ENCODE measurements at regions not wholly inside any gene's neighbourhood (a gene's known extent, or its start where the extent isn't known, plus 50 kb on each side); places are given as distances from the start of the nearest gene placed in this dataset.

DNA sequence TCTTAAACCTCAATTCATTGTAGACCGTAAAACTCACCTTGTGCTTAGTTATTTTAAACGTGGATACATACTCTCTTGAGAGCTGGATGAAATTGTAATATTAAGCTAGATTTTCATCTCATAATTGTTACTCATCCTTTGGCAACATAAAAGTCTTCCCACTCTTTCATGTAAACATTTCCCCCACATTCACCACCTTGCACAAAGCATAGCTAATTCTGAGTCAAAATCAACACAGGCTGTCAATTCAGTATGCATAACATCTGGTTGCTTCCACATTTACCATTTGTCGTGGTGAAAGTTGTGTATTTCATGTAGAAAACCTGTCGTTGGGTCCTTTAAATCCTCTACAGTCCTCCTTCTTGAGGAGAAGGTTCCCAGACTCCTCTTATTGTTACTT, 524.6 kb downstream of the OTOL1 start:
- TF ChIP-seq EZH2 (IDR thresholded peaks at IDR 0.05; ENCODE audit: insufficient read depth, low read length): no peak
- TF ChIP-seq, protein P1, sequence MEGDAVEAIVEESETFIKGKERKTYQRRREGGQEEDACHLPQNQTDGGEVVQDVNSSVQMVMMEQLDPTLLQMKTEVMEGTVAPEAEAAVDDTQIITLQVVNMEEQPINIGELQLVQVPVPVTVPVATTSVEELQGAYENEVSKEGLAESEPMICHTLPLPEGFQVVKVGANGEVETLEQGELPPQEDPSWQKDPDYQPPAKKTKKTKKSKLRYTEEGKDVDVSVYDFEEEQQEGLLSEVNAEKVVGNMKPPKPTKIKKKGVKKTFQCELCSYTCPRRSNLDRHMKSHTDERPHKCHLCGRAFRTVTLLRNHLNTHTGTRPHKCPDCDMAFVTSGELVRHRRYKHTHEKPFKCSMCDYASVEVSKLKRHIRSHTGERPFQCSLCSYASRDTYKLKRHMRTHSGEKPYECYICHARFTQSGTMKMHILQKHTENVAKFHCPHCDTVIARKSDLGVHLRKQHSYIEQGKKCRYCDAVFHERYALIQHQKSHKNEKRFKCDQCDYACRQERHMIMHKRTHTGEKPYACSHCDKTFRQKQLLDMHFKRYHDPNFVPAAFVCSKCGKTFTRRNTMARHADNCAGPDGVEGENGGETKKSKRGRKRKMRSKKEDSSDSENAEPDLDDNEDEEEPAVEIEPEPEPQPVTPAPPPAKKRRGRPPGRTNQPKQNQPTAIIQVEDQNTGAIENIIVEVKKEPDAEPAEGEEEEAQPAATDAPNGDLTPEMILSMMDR (IDR thresholded peaks at IDR 0.05; ENCODE audit: insufficient read depth, low read depth, low read length): no peak
